Endothelial cell of umbilical vein (primary cell): ENCODE measurements at regions not wholly inside any gene's neighbourhood (a gene's known extent, or its start where the extent isn't known, plus 50 kb on each side); places are given as distances from the start of the nearest gene placed in this dataset.

Experiments
- BruUV-seq: library from RNA; stranded (reverse); fragments of 400-500 nt; replicated peaks from 2 replicates; lab custom pipeline; 2021; lab: Mats Ljungman, UMichigan
- CTCF ChIA-PET: fragments of 300-600, 350-600 bp; sonication (Branson Sonifier 250); formaldehyde crosslinking; loops from one replicate; lab custom pipeline; 2021; ENCODE audit warnings: antibody characterized with exemption, inconsistent platforms; lab: Charles Lee
- POLR2A ChIA-PET: fragments of 300-600, 350-600 bp; sonication (Branson Sonifier 250); formaldehyde crosslinking; loops from one replicate; lab custom pipeline; 2021; ENCODE audit warnings: antibody characterized with exemption, inconsistent platforms; lab: Charles Lee
- DNase-seq: peaks from one replicate; pipeline ENCODE4 v3.0.0-alpha.2; 2011; ENCODE audit warnings: low read depth, low spot score
- FAIRE-seq: peaks from 2 replicates; lab custom pipeline; 2011; peaks lifted over from hg19 to GRCh38; lab: Jason Lieb, UNC
- H2AFZ ChIP-seq: 2 replicates; pipeline ENCODE4 v1.6.0; 2012; ENCODE audit warnings: low read depth, low read length, control low read depth, inconsistent platforms
- H3K27ac ChIP-seq: 2 replicates; pipeline ENCODE4 v1.5.1; 2011; ENCODE audit warnings: low read depth, mild to moderate bottlenecking, control low read depth, low read length, moderate library complexity; ENCODE audit not compliant: insufficient read depth
- H3K27me3 ChIP-seq, 2 experiments: 2 replicates each; pipeline versions ENCODE4 v1.6.0 to v1.6.1; 2011; ENCODE audit warnings: low read length in 2 of 2, mixed read lengths in 1 of 2; ENCODE audit not compliant: control insufficient read depth in 2 of 2, insufficient read depth in 2 of 2
- H3K36me3 ChIP-seq, 2 experiments: 2 replicates in 1 of 2; 3 replicates in 1 of 2; pipeline ENCODE4 v1.5.1; 2011; ENCODE audit warnings: low read length in 2 of 2, mild to moderate bottlenecking in 1 of 2, moderate library complexity in 1 of 2; ENCODE audit not compliant: control insufficient read depth in 2 of 2, insufficient read depth in 2 of 2; ENCODE audit errors: extremely low read depth in 1 of 2
- H3K4me1 ChIP-seq: 3 replicates; pipeline ENCODE4 v1.5.1; 2011; ENCODE audit warnings: mild to moderate bottlenecking, low read length; ENCODE audit not compliant: control insufficient read depth, insufficient read depth; ENCODE audit errors: extremely low read depth
- H3K4me2 ChIP-seq: 2 replicates; pipeline ENCODE4 v1.6.1; 2011; ENCODE audit warnings: low read length, control low read depth, mixed read lengths; ENCODE audit not compliant: insufficient read depth
- H3K4me3 ChIP-seq, 3 experiments: fragments of 200-600 bp in 1 of 3; sonication (generic), shearing (Covaris generic) in 1 of 3; replicated peaks in 1 of 3; 2 replicates each; pipeline ENCODE4 v1.5.1; 2011 to 2016; ENCODE audit warnings: control low read depth in 3 of 3, low read length in 3 of 3, mild to moderate bottlenecking in 2 of 3, inconsistent platforms in 1 of 3, low read depth in 1 of 3, moderate library complexity in 1 of 3; ENCODE audit not compliant: insufficient read depth in 1 of 3
- H3K79me2 ChIP-seq: 2 replicates; pipeline ENCODE4 v1.6.0; 2012; ENCODE audit warnings: low read length, inconsistent platforms; ENCODE audit not compliant: control insufficient read depth, insufficient read depth
- H3K9ac ChIP-seq: replicated peaks from 2 replicates; pipeline ENCODE3; 2011; ENCODE audit warnings: low read length, control low read depth; ENCODE audit not compliant: insufficient read depth; ENCODE audit errors: extremely low read depth
- H3K9me1 ChIP-seq: replicated peaks from 3 replicates; pipeline ENCODE4 v1.6.0; 2011; ENCODE audit warnings: mild to moderate bottlenecking, low read length; ENCODE audit not compliant: control insufficient read depth, insufficient read depth; ENCODE audit errors: extremely low read depth
- H3K9me3 ChIP-seq: replicated peaks from 2 replicates; pipeline ENCODE4 v1.5.1; 2012; ENCODE audit warnings: low read length, inconsistent platforms; ENCODE audit not compliant: control insufficient read depth, insufficient read depth
- H4K20me1 ChIP-seq: replicated peaks from 2 replicates; pipeline ENCODE3; 2011; ENCODE audit warnings: mild to moderate bottlenecking, low read length; ENCODE audit not compliant: control insufficient read depth, insufficient read depth; ENCODE audit errors: extremely low read depth
- CTCF ChIP-seq, 2 donors: IDR thresholded peaks; 1 replicate in 1 of 2; 2 replicates in 1 of 2; pipeline ENCODE4 v1.5.1; 2011; ENCODE audit warnings: low read length in 2 of 2, mild to moderate bottlenecking in 2 of 2, moderate library complexity in 2 of 2, control low read depth in 1 of 2, inconsistent platforms in 1 of 2, low read depth in 1 of 2; ENCODE audit not compliant: insufficient read depth in 1 of 2; ENCODE audit errors: extremely low read depth in 1 of 2
- EZH2 ChIP-seq: IDR thresholded peaks from 2 replicates; pipeline ENCODE4 v1.6.1; 2012; ENCODE audit warnings: borderline replicate concordance, low read depth, mild to moderate bottlenecking, moderate library complexity, low read length, inconsistent platforms; ENCODE audit not compliant: severe bottlenecking
- FOS ChIP-seq: IDR thresholded peaks from 2 replicates; pipeline ENCODE4 v1.6.1; 2011; ENCODE audit warnings: mild to moderate bottlenecking, low read length, moderate library complexity, borderline replicate concordance; ENCODE audit not compliant: insufficient read depth
- GATA2 ChIP-seq: IDR thresholded peaks from 2 replicates; pipeline ENCODE4 v1.7.0; 2011; ENCODE audit warnings: low read depth, mild to moderate bottlenecking, moderate library complexity, mixed read lengths, low read length; ENCODE audit not compliant: insufficient read length, insufficient read depth
- JUN ChIP-seq: IDR thresholded peaks from 2 replicates; pipeline ENCODE4 v1.6.1; 2011; ENCODE audit warnings: borderline replicate concordance, low read depth; ENCODE audit not compliant: insufficient read length, insufficient read depth
- MYC ChIP-seq: IDR thresholded peaks from one replicate; pipeline ENCODE4 v1.6.1; 2011; ENCODE audit warnings: mild to moderate bottlenecking, low read depth, low read length
- POLR2A ChIP-seq: IDR thresholded peaks from 2 replicates; pipeline ENCODE4 v1.6.1; 2012; ENCODE audit warnings: low read depth, mild to moderate bottlenecking, control low read depth, low read length
- POLR2AphosphoS5 ChIP-seq: IDR thresholded peaks from 2 replicates; pipeline ENCODE4 v1.6.1; 2012; ENCODE audit warnings: low read depth, mild to moderate bottlenecking, control low read depth, low read length, moderate library complexity; ENCODE audit not compliant: insufficient read depth
- dilution Hi-C: fragments of 300-500 bp; cut with MboI; formaldehyde crosslinking; loops from one replicate; pipeline ENCODE4 v1.15.0; 2019; ENCODE audit warnings: low sequenced_read_pairs; ENCODE audit not compliant: extremely low pct_ligation_motif_present
- intact Hi-C: fragments of 100-400 bp; cut with micrococcal nuclease; formaldehyde crosslinking; loops from one replicate; pipeline ENCODE4 v1.10.0; 2022
- TF ChIP-seq, protein P1 (sequence below): IDR thresholded peaks from 2 replicates; pipeline ENCODE4 v1.6.1; 2011; ENCODE audit not compliant: insufficient read depth, insufficient read length

DNA sequence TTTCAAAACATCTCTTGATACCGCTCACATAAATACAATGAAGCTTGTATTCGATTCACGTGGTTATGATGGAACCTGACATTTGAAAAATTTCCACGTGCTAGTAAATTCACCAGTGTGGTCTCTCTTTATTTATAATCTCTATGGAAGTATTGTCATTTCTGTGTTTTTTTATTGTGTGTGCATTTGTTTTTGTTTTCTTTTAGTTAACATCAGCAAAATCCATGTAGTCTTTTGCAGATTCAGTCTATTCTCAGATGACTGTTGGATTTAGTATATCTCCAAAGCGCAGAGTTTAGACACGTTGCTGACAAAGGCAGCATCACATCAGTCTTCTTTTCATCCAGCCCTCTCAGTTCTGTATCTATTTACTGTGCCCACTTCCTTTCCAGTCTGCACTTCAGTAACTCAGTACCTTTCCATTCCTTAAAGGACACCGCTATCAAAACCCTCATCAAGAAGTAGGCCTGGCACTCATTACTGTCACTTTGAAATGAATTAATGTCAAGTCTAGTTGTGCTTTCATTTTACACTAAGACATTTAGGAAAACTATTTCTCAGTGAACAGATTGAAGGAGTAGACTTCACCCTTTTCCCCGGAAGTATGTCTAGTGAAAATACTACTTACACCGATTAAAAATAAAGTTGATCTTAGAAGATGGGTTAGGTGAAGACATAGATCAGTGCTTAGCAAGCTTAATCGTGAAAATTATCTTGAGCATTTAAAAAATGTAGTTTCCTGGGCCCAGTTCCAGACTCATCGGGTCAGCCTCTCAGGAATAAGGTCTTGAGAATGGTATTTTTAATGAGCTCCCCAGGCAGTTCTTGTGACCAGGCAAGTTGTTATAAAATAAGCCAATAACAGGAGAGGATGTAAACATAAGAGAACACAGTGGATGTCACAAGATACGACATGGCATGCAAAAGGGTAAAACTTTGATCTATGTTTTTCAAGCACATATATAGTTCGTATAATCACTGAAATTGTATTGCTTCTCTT lies 506.8 kb upstream of the ZEB2 start:
- no peak overlapping the region for H2AFZ ChIP-seq
- no peak for DNase-seq

GRCh38 chr2:145025382-145025781 lies 505.5 kb upstream of the ZEB2 start:
- Histone ChIP-seq H3K9ac (no peak overlapping the region), H3K9me3 (no peaks in the 10 kb centered on the region), H3K79me2 (no peaks in the 10 kb centered on the region), H3K9me1 (no peaks in the 10 kb centered on the region), H3K27ac (no peak overlapping the region), H3K4me1 (no peaks in the 10 kb centered on the region), H3K27me3 (no peaks in the 10 kb centered on the region), H3K36me3 (no peaks in the 10 kb centered on the region), H4K20me1 (no peaks in the 10 kb centered on the region), H3K4me3 (no peak overlapping the region), H3K4me2 (no peak overlapping the region), H2AFZ (no peak overlapping the region)
- ChIA-PET CTCF (no interaction called here), POLR2A (no interaction called here)
- DNase-seq (no peak), FAIRE-seq (no peak)
- TF ChIP-seq GATA2 (no peak), MYC (no peak), POLR2A (no peak), EZH2 (no peak), CTCF (IDR thresholded peaks at IDR 0.05; ENCODE audit: extremely low read depth in 1 of 2, insufficient read depth in 1 of 2, low read depth in 1 of 2, low read length in 2 of 2) (no peak), JUN (no peak), POLR2AphosphoS5 (no peak), FOS (no peak)
- TF ChIP-seq, protein P1, sequence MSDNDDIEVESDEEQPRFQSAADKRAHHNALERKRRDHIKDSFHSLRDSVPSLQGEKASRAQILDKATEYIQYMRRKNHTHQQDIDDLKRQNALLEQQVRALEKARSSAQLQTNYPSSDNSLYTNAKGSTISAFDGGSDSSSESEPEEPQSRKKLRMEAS, result no peak
- intact Hi-C loops (no loop called here), dilution Hi-C loops (no loop called here)
- no TSS peak for BruUV-seq

More for the DNA sequence above, 506.8 kb upstream of the ZEB2 start:
- Histone ChIP-seq H3K9me3 (no peaks in the 10 kb centered on the region), H3K36me3 (no peaks in the 10 kb centered on the region), H3K9ac (no peak overlapping the region), H3K79me2 (no peaks in the 10 kb centered on the region), H3K4me1 (no peaks in the 10 kb centered on the region), H4K20me1 (no peaks in the 10 kb centered on the region), H3K27me3 (no peaks in the 10 kb centered on the region), H3K4me2 (no peak overlapping the region), H3K9me1 (no peaks in the 10 kb centered on the region), H3K27ac (no peak overlapping the region), H3K4me3 (no peak overlapping the region)
- POLR2A ChIA-PET, result no interaction called here
- intact Hi-C loops (no loop called here), dilution Hi-C loops (no loop called here)
- FAIRE-seq, result no peak
- TF ChIP-seq JUN, result no peak
- TF ChIP-seq POLR2A, result no peak
- no TSS peak for BruUV-seq
- CTCF ChIA-PET, result no interaction called here
